SJCRH30 (cell line): ENCODE measurements at regions not wholly inside any gene's neighbourhood (a gene's known extent, or its start where the extent isn't known, plus 50 kb on each side); places are given as distances from the start of the nearest gene placed in this dataset.
"Not testable (repeated sequence)": the region's sequence is repeated elsewhere in the genome, so short reads cannot be mapped to it uniquely, and the experiment has no call there.

Experiments
- DNase-seq, 2 experiments: peaks; one replicate each; pipeline ENCODE4 v3.0.0-alpha.2; 2015 to 2020
- H3K27ac ChIP-seq: fragments of 250-450 bp; sonication (Bioruptor Pico); 2 replicates; pipeline ENCODE4 v1.5.1; 2020; ENCODE audit warnings: mild to moderate bottlenecking, moderate library complexity
- H3K27me3 ChIP-seq: fragments of 250-450 bp; sonication (Bioruptor Pico); 2 replicates; pipeline ENCODE4 v1.5.1; 2020; ENCODE audit warnings: mild to moderate bottlenecking, moderate library complexity
- H3K36me3 ChIP-seq: fragments of 250-450 bp; sonication (Bioruptor Pico); 2 replicates; pipeline ENCODE4 v1.5.1; 2020; ENCODE audit warnings: mild to moderate bottlenecking, moderate library complexity
- H3K4me1 ChIP-seq: fragments of 250-450 bp; sonication (Bioruptor Pico); 2 replicates; pipeline ENCODE4 v1.5.1; 2020; ENCODE audit warnings: mild to moderate bottlenecking, moderate library complexity
- H3K4me3 ChIP-seq: fragments of 250-450 bp; sonication (Bioruptor Pico); 2 replicates; pipeline ENCODE4 v1.5.1; 2020; ENCODE audit warnings: mild to moderate bottlenecking, moderate library complexity
- H3K9me3 ChIP-seq: fragments of 250-450 bp; sonication (Bioruptor Pico); replicated peaks from 2 replicates; pipeline ENCODE4 v1.5.1; 2020; ENCODE audit warnings: mild to moderate bottlenecking, moderate library complexity

DNA sequence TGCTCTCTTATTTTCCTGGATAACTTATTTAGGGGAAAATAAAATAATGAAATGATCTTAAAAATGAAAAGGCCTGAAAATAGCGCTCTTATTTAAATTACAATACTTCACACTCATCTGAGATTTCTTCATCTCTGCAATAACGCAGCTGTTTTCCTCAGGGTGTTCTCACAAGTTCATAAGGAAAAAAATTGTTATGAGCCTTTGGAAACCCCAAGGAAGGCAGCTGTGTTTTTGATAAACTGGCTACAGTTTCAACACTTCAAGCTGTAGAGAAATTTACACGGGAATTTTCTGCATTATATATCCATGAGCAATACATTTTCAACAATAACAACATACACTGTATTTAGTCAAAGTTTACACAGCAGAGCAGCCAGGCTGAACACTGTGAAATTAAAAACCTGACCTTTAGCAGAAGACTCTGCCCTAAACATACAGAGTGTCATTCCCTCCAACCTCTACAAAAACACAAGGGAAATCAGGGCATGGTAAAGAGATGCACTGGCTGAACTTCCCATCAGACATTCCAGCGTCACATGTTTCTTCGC is 959.6 kb downstream of the SLC4A3 start:
- H3K36me3 ChIP-seq = no peaks in the 10 kb centered on the region
- no peak overlapping the region for H3K4me3 ChIP-seq
- no peaks in the 10 kb centered on the region for H3K9me3 ChIP-seq
- DNase-seq = peak in 1 of 2 experiments; percentile 25
- H3K4me1 ChIP-seq = no peaks in the 10 kb centered on the region
- no peak overlapping the region for H3K27ac ChIP-seq
- H3K27me3 ChIP-seq = no peaks in the 10 kb centered on the region

- H3K27me3 ChIP-seq = no peaks in the 10 kb centered on the region
- DNase-seq = no peak
- no peaks in the 10 kb centered on the region for H3K9me3 ChIP-seq
- H3K27ac ChIP-seq = no peak overlapping the region
- H3K36me3 ChIP-seq = no peaks in the 10 kb centered on the region
- H3K4me3 ChIP-seq = no peak overlapping the region
- no peaks in the 10 kb centered on the region for H3K4me1 ChIP-seq
These were observed 960.7 kb downstream of the SLC4A3 start for GRCh38 chr2:220588148-220588547.

- no peaks in the 10 kb centered on the region for H3K27me3 ChIP-seq
- DNase-seq = no peak
- no peak overlapping the region for H3K27ac ChIP-seq
- no peak overlapping the region for H3K4me3 ChIP-seq
- no peaks in the 10 kb centered on the region for H3K36me3 ChIP-seq
- no peaks in the 10 kb centered on the region for H3K9me3 ChIP-seq
- H3K4me1 ChIP-seq = no peaks in the 10 kb centered on the region
These were observed 963.0 kb downstream of the SLC4A3 start for GRCh38 chr2:220590476-220590875.

DNA sequence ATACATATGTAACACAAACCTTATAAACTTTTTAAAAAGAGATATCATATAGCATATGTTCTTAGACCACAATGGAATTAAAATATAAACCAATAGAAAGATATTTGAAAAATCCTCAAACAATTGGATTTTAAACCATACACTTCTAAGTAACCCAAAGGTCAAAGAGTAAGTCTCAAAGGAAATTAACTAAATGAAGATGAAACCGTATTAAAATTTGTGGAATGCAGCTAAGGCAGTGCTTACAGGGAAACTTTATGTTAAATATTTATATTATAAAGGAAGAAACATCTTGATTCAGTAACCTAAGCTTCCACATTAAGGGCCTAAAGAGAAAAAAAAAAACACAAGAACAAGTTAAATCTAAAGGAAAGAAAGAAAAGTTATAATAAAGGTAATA is 966.1 kb downstream of the SLC4A3 start:
- no peak for DNase-seq
- Histone ChIP-seq H3K27me3 (no peaks in the 10 kb centered on the region), H3K27ac (no peak overlapping the region), H3K9me3 (no peaks in the 10 kb centered on the region), H3K4me1 (no peaks in the 10 kb centered on the region), H3K36me3 (no peaks in the 10 kb centered on the region), H3K4me3 (no peak overlapping the region)

DNA sequence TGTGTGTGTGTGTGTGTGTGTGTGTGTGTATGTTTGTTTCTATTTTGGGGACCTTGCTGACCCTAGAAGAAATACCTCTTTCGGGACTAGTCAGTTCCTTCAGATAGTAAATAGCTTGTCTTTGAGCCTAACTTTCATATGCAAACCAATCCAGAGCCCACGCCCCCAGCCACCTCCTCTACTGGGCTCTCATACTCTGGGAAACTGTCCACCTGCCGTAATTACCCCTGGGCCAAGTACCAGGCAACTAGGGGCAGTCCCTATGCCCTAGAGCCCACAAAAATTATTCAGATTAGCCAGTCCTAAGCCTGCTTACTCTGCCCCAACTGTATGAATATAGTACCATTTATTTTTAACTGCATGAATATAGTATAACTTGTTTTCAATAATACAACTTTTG is 970.4 kb downstream of the EPHA4 start:
- Histone ChIP-seq H3K4me1 (no peaks in the 10 kb centered on the region), H3K27me3 (no peaks in the 10 kb centered on the region), H3K27ac (no peak overlapping the region), H3K36me3 (no peaks in the 10 kb centered on the region), H3K4me3 (no peak overlapping the region), H3K9me3 (no peaks in the 10 kb centered on the region)
- DNase-seq = no peak

DNA sequence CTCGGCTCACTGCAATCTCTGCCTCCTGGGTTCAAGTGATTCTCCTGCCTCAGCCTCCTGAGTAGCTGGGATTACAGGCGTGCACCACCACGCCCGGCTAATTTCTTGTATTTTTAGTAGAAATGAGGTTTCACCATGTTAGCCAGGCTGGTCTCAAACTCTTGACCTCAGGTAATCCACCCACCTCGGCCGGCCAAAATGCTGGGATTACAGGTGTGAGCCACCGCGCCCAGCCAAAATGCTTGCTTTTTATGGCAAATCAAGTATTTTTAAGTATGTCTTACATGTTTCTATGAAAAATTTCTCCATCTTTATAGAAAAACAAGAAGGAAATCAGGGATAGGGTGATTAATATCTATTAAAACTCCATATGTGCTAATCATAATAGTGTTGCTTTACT is 959.1 kb downstream of the EPHA4 start:
- H3K27me3 ChIP-seq, H3K4me1 ChIP-seq, H3K36me3 ChIP-seq, H3K9me3 ChIP-seq, H3K4me3 ChIP-seq, DNase-seq, H3K27ac ChIP-seq: not testable (repeated sequence)

- Histone ChIP-seq H3K9me3 (no peaks in the 10 kb centered on the region), H3K4me1 (no peaks in the 10 kb centered on the region), H3K27ac (no peak overlapping the region)
These were observed 958.0 kb downstream of the EPHA4 start for GRCh38 chr2:220614064-220614463.

DNA sequence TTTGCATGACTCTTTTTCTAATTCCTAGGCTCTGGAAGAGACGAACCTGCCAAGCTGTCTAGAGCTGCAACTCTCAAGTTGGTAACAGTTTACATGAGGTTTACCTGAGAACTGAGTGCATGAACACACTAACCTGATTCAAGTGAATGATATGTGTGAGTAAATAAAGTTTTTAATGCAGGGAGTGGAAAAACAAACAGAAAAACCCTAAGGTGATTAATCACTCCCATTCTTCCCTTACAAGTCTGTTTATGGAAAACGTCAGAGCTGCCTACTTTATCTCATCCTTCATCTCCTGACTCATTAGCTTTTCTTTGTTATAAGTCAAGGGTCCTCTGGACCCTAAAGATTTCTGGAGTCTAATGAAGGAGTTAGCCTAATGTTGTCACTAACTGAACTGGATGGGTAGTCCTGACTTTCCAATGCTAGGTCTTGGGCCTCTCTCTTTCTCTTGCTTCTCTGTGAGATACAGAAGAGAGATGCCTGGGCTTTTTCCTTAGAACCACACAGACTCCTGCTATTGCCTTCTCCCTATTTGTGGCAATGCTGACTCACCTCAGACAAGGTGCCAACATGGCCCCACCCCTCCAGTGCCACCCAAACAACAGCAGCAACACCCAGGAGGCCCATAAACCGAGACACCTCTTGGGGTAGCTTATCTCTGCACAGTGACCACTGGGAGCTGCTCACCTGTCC is 952.4 kb downstream of the EPHA4 start:
- no peak overlapping the region for H3K27ac ChIP-seq
- no peaks in the 10 kb centered on the region for H3K27me3 ChIP-seq
- H3K9me3 ChIP-seq = no peaks in the 10 kb centered on the region
- H3K4me1 ChIP-seq = no peaks in the 10 kb centered on the region
- no peaks in the 10 kb centered on the region for H3K36me3 ChIP-seq
- no peak for DNase-seq
- H3K4me3 ChIP-seq = no peak overlapping the region

More at GRCh38 chr2:220614064-220614463, 958.0 kb downstream of the EPHA4 start:
- Histone ChIP-seq H3K36me3 (no peaks in the 10 kb centered on the region), H3K27me3 (no peaks in the 10 kb centered on the region), H3K4me3 (no peak overlapping the region)
- DNase-seq = no peak

GRCh38 chr2:220626603-220627002 is 945.5 kb downstream of the EPHA4 start:
- Histone ChIP-seq H3K27me3 (no peaks in the 10 kb centered on the region), H3K9me3 (no peaks in the 10 kb centered on the region), H3K27ac (no peak overlapping the region), H3K4me1 (no peaks in the 10 kb centered on the region), H3K36me3 (no peaks in the 10 kb centered on the region), H3K4me3 (no peak overlapping the region)
- DNase-seq = no peak

DNA sequence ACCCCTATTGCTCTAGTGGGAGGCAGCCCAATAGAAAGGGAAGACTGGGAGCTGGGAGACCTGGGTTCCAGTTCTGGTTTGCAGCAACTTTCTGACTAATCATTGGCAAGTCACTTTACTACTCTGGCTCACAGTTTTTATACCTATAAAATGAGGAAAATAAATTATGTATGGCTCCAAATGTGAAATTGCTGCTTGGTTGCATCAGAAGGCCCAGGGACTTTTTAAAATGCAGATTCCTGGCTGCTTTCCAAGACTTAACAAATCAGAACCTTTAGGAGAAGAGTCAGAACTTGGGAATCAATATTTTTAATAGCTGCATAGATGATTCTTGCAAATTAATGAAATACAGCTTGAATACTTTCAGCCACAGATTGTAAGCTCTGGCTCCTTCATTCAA is 943.9 kb downstream of the EPHA4 start:
- Histone ChIP-seq H3K36me3 (no peaks in the 10 kb centered on the region), H3K27ac (no peak overlapping the region), H3K27me3 (no peaks in the 10 kb centered on the region), H3K9me3 (no peaks in the 10 kb centered on the region), H3K4me3 (no peak overlapping the region), H3K4me1 (no peaks in the 10 kb centered on the region)
- no peak for DNase-seq

DNA sequence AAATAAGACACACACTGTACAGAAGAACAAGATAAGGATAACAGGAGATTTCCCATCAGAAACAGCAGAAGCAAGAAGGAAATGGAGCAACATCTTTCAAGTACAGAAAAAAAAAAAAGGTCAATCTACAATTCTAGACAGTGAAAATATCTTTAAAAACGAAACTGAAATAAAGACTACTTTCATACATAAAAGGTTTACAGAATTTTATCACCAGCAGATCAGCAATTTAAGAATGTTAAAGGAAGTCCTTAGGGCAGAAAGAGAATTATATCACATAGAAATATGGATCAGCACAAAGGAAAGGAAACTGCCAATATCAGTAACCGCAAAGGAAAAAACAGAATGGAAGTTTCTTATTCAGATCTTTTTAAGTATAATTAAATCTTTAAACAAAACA is 931.0 kb downstream of the EPHA4 start:
- Histone ChIP-seq H3K36me3 (no peaks in the 10 kb centered on the region), H3K27me3 (no peaks in the 10 kb centered on the region), H3K4me3 (no peak overlapping the region), H3K4me1 (no peaks in the 10 kb centered on the region), H3K27ac (no peak overlapping the region), H3K9me3 (no peaks in the 10 kb centered on the region)
- no peak for DNase-seq

DNA sequence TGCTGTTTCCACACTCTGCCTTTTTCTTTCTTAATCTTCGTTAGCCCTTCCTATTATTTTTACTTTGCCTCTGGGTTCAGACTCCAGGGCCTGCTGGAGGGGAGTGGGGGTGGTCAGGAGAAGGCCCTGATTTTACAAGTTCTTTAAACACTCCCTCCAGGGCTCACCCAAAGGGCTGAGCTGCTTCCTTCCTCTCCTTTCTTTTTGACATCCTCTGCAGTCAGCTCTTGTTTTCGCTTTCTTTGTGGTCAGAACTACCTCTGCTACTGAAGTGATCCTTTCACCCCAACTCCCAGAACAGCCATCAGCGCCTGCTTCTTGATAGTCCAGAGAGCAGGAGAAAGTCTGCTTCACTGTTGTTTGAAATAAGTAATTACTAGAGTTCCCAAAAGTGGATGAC is 925.7 kb downstream of the EPHA4 start:
- H3K27ac ChIP-seq = no peak overlapping the region
- H3K27me3 ChIP-seq = no peaks in the 10 kb centered on the region
- H3K4me3 ChIP-seq = no peak overlapping the region
- DNase-seq = no peak
- no peaks in the 10 kb centered on the region for H3K4me1 ChIP-seq
- no peaks in the 10 kb centered on the region for H3K36me3 ChIP-seq
- H3K9me3 ChIP-seq = no peaks in the 10 kb centered on the region

DNA sequence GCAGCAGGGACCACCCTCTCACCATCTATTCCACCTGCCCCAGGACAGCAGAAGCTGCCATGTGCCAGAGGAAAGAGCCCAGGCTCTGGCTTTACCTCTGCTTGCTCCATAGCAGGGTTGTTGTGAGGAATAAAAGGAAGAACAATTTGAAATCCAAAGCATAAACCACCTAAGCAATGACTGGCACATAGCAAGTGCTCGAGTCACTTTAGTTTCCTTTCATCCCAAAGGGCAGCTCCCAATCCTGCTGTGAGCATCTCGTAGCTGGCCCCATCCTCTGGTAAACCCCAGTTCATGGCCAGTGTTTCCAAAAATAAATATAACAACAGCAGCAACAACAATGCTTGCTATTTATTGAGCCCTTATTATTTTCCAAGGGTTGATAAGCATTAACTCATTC is 923.5 kb downstream of the EPHA4 start:
- Histone ChIP-seq H3K27ac (no peak overlapping the region), H3K36me3 (no peaks in the 10 kb centered on the region), H3K4me3 (no peak overlapping the region), H3K9me3 (no peaks in the 10 kb centered on the region), H3K27me3 (no peaks in the 10 kb centered on the region), H3K4me1 (no peaks in the 10 kb centered on the region)
- no peak for DNase-seq

GRCh38 chr2:220653776-220654175 is 918.3 kb downstream of the EPHA4 start:
- H3K36me3 ChIP-seq = no peaks in the 10 kb centered on the region
- H3K27me3 ChIP-seq = no peaks in the 10 kb centered on the region; the same call in 1 of the 2 replicates
- no peak for DNase-seq
- no peaks in the 10 kb centered on the region for H3K9me3 ChIP-seq
- no peak overlapping the region for H3K27ac ChIP-seq
- H3K4me1 ChIP-seq = no peaks in the 10 kb centered on the region
- H3K4me3 ChIP-seq = no peak overlapping the region

GRCh38 chr2:220654322-220654721 is 917.8 kb downstream of the EPHA4 start:
- H3K27ac ChIP-seq = no peak overlapping the region
- no peak for DNase-seq
- H3K4me1 ChIP-seq = no peaks in the 10 kb centered on the region
- no peaks in the 10 kb centered on the region for H3K9me3 ChIP-seq
- H3K27me3 ChIP-seq = no peaks in the 10 kb centered on the region; the same call in 1 of the 2 replicates
- no peaks in the 10 kb centered on the region for H3K36me3 ChIP-seq
- no peak overlapping the region for H3K4me3 ChIP-seq
